Inferior parietal cortex (tissue), 1 donor: ENCODE measurements at regions not wholly inside any gene's neighbourhood (a gene's known extent, or its start where the extent isn't known, plus 50 kb on each side); places are given as distances from the start of the nearest gene placed in this dataset.

ENCODE experiments used
- DNase-seq: peaks from one replicate; pipeline ENCODE4 v3.0.0-alpha.2; 2016; ENCODE audit errors: extremely low spot score

DNA sequence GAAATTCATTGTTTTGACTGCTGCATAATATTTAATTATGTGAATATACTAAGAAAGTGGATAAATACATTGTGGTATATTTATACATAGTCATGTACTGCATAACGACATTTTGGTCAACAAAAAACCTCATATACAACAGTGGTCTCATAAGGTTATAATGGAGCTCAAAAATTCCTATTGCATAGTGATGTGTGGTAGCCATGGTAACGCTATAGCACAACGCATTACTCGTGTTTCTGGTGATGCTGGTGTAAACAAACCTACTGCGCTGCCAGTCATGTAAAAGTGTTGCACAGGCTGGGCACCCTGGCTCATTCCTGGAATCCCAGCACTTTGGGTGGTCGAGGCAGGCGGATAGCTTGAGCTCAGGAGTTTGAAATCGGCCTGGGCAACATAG, 52.6 kb upstream of the NHLH2 start:
- DNase-seq: no peak

GRCh38 chr1:115898020-115898419, 57.1 kb upstream of the NHLH2 start:
- no peak for DNase-seq

DNA sequence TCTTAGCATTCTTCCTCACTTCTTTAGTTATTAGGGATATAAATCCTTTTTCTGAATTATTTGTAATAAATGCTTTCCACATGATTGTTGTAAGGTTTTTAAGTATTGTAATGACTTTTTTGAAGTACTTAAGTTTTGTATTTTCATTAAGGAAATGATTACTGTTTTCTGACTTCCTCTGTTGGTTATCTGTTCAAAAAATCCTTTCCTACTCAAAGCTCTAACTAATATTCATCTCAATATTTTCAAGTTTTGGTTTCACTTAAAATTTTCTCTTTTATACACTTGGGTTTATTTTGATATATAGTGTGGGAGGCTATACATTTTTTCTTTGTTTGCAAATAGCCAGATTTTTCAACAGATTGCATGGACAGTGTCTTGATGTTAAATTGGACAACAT, 59.9 kb upstream of the NHLH2 start:
- DNase-seq: no peak

GRCh38 chr1:115906627-115907026, 65.7 kb upstream of the NHLH2 start:
- no peak for DNase-seq

DNA sequence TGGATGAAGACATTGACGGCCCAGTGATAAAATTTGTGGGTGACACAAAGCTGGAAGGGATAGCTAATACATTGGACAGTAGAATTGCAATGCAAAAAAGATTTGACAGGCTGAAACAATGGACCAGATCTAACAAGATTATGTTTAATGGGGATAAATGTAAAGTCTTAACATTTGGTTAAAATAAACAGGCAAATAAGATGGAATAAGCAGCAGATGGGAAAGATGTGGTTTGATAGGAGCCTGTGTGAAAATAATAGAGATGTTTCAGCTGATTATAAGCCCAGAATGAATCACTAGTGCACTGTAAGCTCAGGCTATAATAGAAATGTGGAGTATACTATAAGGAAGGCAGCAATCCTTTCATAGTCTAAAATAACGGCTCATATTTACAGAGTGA, 66.2 kb upstream of the NHLH2 start:
- DNase-seq: no peak

- DNase-seq: peak; percentile 34
Observed at GRCh38 chr1:115908565-115909274, 67.6 kb upstream of the SLC22A15 start.

DNA sequence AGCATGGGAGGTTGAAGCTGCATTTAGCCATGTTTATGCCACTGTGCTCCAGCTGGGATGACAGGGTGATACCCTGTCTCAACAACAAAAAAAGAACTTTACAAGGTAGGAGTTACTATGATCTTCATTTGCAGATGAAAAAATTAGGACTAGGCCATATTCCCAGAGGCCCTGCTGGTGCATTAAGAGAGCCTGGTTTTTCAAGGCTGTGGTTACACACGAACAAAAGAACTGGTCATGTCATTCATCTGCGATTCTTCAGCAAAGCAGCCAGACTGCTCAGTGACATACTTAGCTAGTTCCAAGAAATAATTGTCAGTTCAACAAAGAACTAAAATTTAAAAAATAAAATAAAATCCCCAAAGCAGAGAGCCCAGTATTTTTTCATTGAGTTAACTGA, 66.1 kb upstream of the SLC22A15 start:
- no peak for DNase-seq

- no peak for DNase-seq
Observed at GRCh38 chr1:115911294-115911693, 65.0 kb upstream of the SLC22A15 start.

DNA sequence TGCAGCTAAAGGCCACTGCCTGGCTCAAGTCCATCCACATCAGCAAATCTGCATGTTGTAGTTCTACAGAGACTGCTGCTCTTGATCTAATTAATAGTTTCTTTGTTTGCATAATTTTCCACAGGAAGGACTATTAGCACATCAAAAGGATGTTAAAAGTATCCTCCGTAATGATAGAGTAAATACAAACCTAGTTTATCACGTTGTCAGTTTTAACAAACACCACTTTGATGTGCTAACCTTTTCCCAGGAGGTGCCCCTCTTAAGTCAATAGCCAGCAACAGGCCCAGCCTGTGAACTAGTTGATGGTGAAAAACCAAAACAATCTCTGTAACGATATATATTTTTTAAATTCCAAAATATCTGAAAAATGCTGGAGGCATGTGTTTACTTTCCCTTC, 64.2 kb upstream of the SLC22A15 start:
- no peak for DNase-seq

DNA sequence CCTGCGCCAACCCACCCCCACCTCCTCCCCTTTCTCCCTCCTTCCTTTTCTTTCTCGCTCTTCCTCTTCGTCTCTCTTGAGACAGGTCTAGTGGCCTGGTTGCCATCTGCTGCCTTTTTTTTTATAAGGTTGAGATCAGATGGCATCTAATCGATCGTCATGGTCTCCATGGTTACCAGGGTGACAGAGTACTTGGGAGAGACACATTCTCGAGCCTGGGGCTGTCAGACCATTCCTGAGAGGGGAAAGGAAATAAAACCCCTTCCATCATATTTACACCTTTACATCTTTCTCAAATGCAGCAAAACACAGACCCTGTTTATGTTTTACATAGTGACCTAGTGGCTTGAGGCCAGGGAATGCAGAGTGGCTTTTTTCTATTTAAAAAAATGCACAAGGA, 53.5 kb upstream of the SLC22A15 start:
- DNase-seq: no peak

GRCh38 chr1:115924770-115925169, 51.5 kb upstream of the SLC22A15 start:
- DNase-seq: no peak

DNA sequence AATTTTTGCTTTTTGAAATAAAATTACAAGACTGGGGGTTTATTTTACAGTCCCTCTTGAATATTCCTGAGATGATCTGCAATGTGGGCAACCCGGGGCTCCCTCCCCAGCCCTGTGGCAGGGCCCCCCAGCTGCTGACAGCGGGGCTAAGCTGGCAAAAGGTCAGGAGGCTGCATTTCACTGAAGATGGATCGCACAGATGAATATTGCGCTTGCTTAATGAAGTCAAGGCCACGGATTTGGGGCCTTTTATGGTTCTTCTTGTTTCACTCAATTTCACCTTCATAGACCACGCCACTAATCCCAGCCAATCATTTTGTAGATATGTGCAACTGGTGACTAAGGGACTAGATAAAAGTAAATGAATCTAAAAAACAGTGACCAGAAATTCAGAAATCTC, 50.8 kb upstream of the SLC22A15 start:
- no peak for DNase-seq
